Skin of body (tissue), 1 donor: ENCODE measurements at regions not wholly inside any gene's neighbourhood (a gene's known extent, or its start where the extent isn't known, plus 50 kb on each side); places are given as distances from the start of the nearest gene placed in this dataset.
"Not testable (repeated sequence)": the region's sequence is repeated elsewhere in the genome, so short reads cannot be mapped to it uniquely, and the experiment has no call there.

Experiments used
- DNase-seq: peaks from one replicate; lab custom pipeline; 2025; lab: John Stamatoyannopoulos, UW

DNA sequence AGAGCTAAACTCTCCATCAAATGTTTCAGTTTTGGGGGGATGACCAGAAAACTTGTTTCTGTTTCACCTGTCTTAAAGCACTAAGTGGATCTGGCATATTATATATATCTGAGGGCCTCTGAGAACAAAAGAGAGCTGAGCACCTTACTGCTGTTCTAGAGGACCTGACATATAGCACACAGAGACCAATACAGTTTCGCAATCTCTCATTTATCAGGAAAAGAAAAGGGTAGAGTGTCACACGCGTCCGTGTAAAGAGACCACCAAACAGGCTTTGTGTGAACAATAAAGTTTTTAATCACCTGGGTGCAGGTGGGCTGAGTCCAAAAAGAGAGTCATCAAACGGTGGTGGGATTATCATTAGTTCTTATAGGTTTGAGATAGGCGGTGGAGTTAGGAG is 434.5 kb upstream of the KCND2 start:
- DNase-seq, result no peak

DNA sequence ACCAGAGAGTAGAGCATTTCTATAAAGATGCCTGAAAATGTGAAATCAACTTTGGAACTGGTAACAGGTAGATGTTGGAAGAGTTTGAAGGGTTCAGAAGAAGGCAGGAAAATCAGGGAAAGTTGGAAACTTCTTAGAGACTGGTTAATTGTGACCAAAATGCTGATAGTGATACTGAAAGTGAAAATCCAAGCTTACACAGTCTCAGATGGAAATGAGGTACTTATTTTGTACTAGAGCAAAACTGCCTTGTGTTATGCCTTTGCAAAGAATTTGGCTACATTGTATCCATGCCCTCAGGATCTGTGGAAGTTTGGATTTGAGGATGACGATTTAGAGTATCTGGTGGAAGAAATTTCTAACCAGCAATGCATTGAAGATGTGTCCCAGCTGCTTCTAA is 430.6 kb upstream of the KCND2 start:
- DNase-seq, result no peak

DNA sequence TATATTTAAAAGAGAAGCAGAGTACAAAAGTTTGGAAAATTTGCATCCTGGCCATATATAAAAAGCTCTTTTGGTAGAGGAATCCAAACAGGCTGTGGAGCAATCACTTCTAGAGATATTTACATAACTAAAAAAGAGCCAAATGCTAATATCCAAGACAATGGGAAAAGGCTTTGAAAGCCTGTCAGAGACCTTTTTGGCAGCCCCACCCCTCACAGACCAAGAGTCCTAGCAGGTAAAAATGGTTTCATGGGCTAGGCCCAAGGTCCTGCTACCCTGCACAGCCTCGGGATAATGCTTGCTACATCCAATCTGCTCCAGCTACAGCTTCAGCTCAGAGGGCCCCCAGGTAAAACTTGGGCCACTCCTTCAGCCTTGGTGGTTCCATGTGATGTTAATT is 430.2 kb upstream of the KCND2 start:
- no peak for DNase-seq

DNA sequence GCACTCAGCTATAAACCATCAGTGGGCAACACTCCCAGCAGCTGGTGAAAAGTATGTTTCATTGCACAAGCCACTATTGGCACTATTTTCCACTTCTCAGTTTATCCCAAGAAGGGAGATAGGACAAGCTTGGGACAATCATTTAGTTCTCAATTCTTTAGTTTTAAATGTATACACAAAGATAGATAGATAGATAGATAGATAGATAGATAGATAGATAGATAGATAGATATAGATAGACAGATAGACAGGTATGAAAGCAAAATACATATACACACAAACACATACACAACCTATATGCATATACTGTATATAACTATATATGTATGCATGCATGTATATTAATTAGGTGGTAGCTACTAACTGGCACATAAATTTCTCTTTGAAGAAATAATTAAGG is 411.6 kb upstream of the KCND2 start:
- DNase-seq, result no peak

DNA sequence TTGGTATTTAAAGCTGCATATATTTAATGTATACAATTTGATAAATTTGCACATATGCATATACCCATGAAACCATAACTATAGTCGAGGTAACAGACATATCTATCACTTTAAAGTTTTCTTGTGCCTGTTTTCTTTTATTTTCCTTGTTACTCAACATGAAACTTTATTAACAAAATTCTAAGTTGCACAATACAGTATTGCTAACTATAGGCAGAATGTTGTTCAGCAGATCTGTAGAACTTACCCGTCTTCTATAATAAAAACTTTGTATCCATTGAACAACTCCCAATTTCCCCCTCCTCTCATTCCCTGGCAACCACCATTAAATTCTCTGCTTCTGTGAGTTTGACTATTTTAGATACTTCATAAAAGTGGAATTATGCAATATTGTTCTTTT is 404.6 kb upstream of the KCND2 start:
- no peak for DNase-seq

DNA sequence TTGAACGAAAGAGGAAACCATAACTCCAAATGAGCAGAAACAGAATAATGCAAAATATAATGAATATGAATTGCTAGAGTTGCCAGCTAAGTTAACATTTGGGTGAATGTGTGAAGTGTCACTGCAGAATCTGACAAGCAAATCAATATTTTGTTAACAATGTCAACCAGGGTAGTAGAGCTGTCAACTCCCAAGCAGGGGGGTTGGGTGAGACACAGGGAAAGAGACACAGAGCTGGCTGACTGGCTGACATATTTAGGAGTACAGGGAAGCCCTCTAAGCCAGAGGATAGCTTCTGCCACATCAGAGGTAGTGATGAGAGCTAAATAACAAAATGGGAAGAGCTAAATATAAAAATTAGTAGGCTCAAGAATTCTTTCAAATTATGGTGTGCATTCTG is 393.1 kb upstream of the KCND2 start:
- DNase-seq, result no peak

DNA sequence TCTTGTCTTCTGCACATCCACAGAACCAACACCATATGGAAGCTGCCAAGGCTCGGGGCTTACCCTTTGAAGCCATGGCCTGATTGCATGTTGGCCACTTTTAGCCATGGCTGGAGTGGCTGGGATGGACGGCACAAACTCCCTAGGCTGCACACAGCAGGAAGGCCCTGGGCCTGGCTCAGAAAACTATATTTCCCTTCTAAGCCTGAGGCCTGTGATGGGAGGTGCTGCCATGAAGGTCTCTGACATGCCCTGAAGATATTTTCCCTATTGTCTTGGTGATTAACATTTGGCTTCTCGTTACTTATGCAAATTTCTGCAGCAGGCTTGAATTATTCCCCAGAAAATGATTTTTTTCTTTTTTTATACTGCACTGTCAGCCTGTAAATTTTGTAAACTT is 387.0 kb upstream of the KCND2 start:
- DNase-seq, result no peak

DNA sequence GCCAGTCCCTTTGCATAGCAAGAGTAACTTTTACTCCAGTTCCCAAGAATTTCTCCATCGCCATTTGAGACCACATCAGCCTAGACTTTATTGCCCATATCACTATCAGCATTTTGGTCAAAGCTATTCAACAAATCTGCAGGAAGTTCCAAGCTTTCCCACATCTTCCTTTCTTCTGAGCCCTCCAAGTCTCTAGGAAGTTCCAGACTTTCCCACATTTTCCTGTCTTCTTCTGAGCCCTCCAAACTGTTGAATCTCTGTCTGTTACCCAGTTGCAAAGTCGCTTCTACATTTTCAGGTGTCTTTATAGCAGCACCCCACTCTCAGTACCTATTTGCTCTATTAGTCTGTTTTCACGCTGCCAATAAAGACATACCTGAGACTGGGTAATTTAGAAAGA is 386.4 kb upstream of the KCND2 start:
- not testable (repeated sequence) for DNase-seq

DNA sequence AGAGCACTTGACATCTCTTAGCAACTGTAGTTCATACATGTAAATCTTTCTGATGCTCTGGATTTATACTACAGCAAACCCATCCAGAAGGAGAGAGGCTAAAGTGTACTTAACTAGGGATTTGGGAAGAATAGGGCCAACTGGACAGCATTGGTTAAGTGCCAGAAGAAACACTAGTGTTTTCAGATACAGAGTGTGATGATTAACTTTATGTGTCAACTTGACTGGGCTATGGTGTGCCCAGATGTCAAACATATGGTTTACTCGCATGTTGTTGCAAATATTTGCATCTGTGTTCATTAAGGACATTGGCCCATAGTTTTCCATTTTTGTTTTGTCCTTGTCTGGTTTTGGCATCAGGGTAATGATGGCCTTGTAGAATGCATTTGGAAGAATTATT is 384.7 kb upstream of the KCND2 start:
- no peak for DNase-seq

DNA sequence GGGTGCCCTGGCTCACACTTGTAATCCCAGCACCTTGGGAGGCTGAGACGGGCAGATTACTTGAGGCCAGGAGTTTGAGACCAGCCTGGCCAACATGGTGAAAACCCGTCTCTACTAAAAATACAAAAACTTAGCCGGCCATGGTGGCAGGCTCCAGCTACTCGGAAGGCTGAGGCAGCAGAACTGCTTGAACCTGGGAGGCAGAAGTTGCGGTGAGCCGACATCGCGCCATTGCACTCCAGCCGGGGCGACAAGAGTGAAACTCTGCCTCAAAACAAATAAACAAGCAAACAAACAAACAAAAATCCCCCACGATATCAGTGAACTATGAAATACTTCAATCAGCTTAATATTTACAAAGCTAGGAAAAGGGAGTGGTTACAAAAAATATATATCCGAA is 382.3 kb upstream of the KCND2 start:
- DNase-seq, result no peak

DNA sequence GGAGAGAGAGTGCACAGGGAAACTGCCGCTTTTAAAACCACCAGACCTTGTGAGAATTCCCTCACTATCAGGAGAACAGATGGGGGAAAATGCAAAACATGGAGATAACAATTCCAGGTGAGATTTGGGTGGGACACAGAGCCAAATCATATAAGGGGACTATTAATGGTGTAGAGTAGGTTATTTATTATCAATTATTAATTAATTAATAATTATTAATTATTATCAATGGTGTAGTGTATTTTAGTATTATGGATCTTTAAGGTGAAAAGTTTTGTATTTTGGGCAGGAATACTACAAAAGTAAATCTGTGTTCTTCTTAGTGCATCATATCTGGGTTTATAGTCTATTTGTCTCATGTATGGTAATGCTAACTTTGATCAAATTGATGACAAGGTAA is 377.7 kb upstream of the KCND2 start:
- no peak for DNase-seq

DNA sequence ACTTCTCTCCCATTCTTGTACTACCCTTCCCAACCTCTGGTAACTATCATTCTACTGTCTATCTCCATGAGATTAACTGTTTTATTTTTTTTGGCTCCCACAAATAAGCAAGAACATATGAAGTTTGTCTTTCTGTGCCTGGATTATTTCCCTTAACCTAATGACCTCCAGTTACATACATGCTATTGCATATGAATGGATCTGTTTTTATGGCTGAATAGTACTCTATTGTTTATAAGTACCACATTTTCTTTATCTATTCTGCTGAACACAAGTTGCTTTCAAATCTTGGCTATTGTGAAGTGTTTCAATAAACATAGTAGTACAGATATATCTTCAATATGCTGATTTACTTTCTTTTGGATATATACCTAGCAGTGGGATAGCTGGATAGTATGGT is 376.6 kb upstream of the KCND2 start:
- no peak for DNase-seq

DNA sequence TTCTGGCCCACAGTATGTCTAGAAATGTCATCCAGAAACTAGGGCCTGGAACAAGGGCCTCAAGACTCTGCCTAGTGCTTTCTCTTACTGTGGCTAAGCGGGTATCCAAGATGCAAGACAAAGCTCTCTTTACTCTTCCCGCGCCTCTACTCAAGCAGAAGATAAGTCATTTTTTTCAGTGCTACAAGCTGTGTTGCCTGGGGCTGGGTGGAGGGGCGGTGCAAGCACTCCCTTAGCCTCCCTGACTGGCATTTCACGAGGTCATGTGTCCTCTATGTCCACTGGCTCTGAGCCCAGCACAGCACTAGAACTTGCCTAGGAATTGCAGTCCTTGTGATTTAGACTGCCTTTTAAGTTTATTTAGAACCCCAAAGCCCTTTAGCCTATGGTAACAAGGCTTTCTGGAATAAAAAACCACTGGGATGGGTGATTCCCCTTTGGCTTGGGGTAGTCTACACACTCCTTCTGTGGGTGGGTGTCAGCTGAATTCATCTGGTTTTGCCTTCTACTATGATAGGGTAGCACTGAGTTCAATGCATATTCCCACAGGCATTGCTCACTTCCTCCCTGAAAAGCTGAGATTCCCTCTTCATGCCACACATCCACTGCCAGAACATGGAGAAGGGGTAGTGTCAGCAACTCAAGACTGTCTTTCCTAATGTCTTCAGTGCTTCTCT is 371.8 kb upstream of the KCND2 start:
- DNase-seq, result no peak

DNA sequence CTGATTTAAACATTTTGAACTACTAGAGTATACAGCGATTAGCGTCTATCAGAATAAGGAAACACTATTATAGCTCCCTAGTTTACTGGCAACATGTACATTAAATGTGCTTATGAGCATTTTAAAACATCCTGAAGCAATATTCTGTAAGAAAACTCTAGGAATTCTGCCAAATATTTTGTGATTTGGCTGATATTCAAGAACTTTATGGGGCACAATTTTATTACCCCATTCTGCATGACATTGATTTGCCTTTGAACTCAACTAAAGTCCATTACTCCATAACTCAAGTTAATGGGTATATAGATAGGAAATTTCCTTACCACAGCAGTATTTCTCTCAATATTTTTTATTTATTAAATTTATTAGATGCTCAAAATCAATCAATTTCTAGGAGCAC is 369.9 kb upstream of the KCND2 start:
- no peak for DNase-seq

DNA sequence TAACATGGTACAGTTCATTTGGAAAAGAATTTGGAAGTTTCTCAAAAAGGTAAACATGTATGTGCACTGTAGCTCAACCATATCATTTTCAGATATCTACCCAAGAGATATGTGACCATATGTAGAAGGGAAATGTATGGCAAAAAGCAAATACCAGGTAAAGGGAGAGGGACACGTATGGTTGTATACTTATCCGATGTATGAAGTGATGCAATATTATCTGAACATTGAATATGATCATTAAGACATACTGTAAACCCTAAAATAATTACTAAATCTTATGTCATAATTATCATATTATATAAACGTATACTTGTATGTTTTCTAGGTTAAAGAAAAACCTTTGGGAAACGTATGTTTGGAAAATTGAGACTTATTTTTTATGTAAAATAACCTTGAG is 367.5 kb upstream of the KCND2 start:
- no peak for DNase-seq

DNA sequence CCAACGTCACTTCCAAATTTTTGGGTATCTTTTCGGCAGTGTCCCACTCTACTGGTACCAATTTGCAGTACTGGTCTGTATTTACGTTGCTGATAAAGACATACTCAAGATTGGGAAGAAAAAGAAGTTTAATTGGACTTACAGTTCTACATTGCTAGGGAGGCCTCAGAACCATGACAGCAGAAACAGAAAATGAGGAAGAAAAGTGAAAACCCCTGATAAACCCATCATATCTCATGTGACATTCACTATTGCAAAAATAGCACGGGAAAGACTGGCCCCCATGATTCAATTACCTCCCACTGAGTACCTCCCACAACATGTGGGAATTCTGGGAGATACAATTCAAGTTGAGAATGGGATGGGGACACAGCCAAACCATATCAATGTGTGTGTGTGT is 364.0 kb upstream of the KCND2 start:
- DNase-seq, result no peak

DNA sequence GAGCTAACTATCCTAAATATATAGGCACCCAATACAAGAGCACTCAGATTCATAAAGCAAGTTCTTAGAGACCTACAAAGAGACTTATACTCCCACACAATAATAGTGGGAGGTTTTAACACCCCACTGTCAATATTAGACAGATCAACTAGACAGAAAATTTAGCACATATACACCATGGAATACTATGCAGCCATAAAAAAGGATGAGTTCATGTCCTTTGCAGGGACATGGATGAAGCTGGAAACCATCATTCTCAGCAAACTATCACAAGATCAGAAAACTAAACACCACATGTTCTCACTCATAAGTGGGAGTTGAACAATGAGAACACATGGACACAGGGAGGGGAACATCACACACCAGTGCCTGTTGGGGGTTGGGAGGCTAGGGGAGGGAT is 358.9 kb upstream of the KCND2 start:
- not testable (repeated sequence) for DNase-seq

DNA sequence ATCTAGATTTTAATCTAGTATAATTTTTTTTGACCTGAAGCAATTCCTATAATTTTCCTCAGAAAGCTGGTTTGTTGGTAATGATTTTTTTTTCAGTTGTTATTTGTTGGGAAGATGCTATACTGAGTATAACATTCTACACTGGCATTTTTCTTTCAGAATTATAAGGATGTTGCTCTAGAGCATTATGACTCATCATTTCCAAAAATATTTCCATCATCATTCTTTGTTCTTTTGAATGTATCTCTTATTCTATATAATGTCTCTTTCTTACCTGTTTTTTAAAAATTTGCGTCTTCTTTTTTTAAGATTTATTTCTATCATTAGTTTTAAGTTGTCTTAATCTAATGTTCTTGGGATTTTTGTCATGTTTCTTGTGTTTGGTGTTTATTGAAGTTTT is 356.5 kb upstream of the KCND2 start:
- no peak for DNase-seq

DNA sequence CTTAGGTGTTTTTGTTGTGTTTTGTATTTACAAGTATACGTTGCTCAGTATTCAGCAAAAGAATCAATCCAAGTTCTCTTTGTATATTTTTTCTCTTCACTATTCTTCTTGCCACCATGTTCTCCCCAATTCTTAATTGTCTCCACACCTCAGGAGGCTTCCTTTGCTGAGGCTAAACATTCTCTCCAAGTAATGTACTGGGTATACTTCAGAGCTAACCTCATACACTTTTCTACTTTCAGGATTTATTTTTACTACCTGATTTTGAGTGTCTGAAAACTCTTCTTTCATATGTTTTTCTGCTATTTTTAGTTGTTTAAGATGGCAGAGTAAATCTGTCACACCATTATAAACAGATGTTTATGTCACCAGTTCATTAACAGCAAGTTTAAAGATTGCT is 354.8 kb upstream of the KCND2 start:
- no peak for DNase-seq

DNA sequence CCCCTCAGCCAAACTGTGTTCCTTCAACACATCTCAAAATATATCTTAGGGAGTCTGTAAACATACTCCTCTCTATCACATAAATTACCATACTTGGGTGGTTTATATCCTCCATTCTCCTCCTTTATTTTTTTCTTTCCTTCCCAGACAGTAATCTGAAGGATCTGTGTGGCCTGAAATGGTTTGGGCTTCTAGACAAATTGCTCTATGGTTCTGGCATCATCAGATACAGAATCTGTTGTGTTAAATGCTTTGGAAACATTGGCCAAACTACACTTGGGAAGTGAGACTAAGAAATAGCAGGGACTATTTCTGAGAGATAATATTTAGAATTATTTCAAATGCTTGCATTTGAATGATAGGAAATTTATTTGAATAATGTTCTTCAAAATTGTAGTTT is 353.0 kb upstream of the KCND2 start:
- DNase-seq, result no peak

DNA sequence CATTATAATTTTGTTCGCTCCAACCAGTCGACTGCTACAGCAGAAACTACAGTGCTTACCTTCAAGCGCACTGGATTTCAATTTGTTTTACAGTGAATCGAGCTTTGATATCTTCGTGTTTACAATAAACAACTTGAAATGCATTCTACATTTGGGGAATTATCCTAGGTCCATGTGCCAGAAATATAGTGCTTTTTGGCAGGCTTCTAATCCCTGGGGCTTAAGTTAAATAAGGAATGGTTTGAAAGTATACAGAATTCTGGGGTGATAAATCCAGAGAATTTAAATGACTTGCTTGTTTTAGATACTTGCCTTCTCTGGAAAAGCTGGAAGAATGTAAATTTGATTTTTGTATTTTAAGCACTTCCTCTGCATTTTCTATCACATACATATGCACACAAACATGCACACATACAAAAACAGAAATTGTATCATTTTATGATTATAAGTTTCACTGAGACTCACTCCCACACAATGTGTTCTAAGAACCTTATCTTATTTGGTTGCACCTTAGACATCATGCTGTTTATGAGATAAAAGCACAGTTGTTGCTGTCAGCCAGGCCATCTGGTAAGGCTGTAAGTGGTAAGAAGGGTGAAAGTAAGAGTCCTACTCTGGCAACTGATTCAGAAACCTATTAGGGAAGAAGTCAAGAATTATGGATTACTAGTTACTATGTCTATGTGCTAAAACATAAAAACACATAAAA is 347.2 kb upstream of the KCND2 start:
- no peak for DNase-seq

DNA sequence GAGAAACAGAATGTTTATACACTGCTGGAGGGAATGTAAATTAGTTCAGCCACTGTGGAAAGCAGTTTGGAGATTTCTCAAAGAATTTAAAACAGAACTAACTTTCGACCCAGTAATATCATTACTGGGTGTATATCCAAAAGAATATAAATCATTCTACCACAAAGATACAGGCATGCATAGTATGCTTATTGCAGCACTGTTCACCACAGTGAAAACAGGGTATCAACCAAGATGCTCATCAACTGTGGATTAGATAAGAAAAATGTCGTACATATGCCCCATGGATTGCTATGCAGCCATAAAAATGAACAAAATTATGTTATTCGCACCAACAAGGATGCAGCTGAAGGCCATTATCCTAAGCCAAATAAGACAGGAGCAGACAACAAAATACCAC is 343.1 kb upstream of the KCND2 start:
- no peak for DNase-seq

DNA sequence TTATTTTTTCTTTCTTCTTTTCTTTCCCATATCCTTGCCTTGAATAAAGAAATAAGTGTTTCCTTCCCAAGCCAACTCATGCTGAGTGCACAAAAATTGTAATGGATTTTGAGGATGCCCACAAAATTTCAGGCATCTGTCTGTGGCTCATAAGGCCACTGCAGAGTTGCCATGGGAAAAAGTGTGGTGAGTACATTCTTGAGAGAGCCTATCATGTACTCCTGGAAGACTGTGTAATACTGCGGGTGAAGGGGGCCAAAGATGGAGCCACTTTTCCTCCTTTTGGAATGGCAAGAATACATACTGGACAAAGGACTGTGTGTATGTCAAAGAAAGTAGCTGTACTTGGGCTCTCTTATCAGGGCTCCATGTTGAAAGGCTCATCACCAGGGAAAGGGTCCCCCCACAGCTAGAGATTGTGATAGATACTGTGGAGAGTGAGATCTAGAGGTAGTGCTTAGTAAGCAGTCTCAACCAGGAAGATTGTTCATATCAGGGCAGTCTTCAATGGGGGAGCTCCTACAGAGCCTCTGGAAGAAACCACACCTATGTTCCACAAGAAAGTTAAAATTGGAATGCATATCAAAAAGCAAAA is 341.6 kb upstream of the KCND2 start:
- DNase-seq, result no peak
